HG02642 (cell line): ENCODE measurements at regions not wholly inside any gene's neighbourhood (a gene's known extent, or its start where the extent isn't known, plus 50 kb on each side); places are given as distances from the start of the nearest gene placed in this dataset.

Source experiments
- ATAC-seq: cut with Tn5 transposase; IDR thresholded peaks from one replicate; pipeline ENCODE4 v1.9.1; 2021; ENCODE audit warnings: mild to moderate bottlenecking; ENCODE audit not compliant: unreplicated experiment, poor library complexity

GRCh38 chr14:39957987-39958386, 525.8 kb upstream of the FBXO33 start:
- peak; percentile 62 for ATAC-seq

GRCh38 chr14:39957290-39957689, 525.1 kb upstream of the FBXO33 start:
- peak; percentile 58 for ATAC-seq

- ATAC-seq, result no peak
These were observed 524.1 kb upstream of the FBXO33 start for GRCh38 chr14:39956372-39956771.

- ATAC-seq, result no peak
These were observed 516.0 kb upstream of the FBXO33 start for GRCh38 chr14:39948235-39948634.

- no peak for ATAC-seq
These were observed 514.6 kb upstream of the FBXO33 start for GRCh38 chr14:39946807-39947206.

GRCh38 chr14:39939023-39939422, 506.8 kb upstream of the FBXO33 start:
- no peak for ATAC-seq

- ATAC-seq, result peak; percentile 97
These were observed 480.2 kb upstream of the FBXO33 start for GRCh38 chr14:39912192-39913100.

- no peak for ATAC-seq
These were observed 465.4 kb upstream of the FBXO33 start for GRCh38 chr14:39897657-39898056.

GRCh38 chr14:39890026-39890425, 457.8 kb upstream of the FBXO33 start:
- ATAC-seq, result no peak

GRCh38 chr14:39884091-39884490, 451.9 kb upstream of the FBXO33 start:
- no peak for ATAC-seq

- no peak for ATAC-seq
These were observed 448.7 kb upstream of the FBXO33 start for GRCh38 chr14:39880965-39881364.

GRCh38 chr14:39880106-39880695, 448.0 kb upstream of the FBXO33 start:
- no peak for ATAC-seq

- no peak for ATAC-seq
These were observed 445.5 kb upstream of the FBXO33 start for GRCh38 chr14:39877577-39878190.

- peak; percentile 48 for ATAC-seq
These were observed 444.7 kb upstream of the FBXO33 start for GRCh38 chr14:39876916-39877315.

GRCh38 chr14:39875028-39875427, 442.8 kb upstream of the FBXO33 start:
- ATAC-seq, result peak; percentile 50

- no peak for ATAC-seq
These were observed 441.6 kb upstream of the FBXO33 start for GRCh38 chr14:39873791-39874190.

GRCh38 chr14:39868949-39869348, 436.7 kb upstream of the FBXO33 start:
- ATAC-seq, result no peak

- no peak for ATAC-seq
These were observed 436.0 kb upstream of the FBXO33 start for GRCh38 chr14:39868251-39868650.

- ATAC-seq, result no peak
These were observed 431.2 kb upstream of the FBXO33 start for GRCh38 chr14:39863441-39863840.

- no peak for ATAC-seq
These were observed 429.5 kb upstream of the FBXO33 start for GRCh38 chr14:39861696-39862095.

- ATAC-seq, result no peak
These were observed 429.0 kb upstream of the FBXO33 start for GRCh38 chr14:39861229-39861600.
